K562 (cell line): ENCODE measurements at regions not wholly inside any gene's neighbourhood (a gene's known extent, or its start where the extent isn't known, plus 50 kb on each side); places are given as distances from the start of the nearest gene placed in this dataset.

Source experiments
- ATAC-seq: fragments of 200-7000 bp; cut with Tn5 transposase; 3 replicates; pipeline ENCODE4 v1.9.1; 2020; ENCODE audit warnings: moderate library complexity
- BruUV-seq: library from RNA; stranded (reverse); fragments of 400-500 nt; replicated peaks from 2 replicates; lab custom pipeline; 2021; lab: Mats Ljungman, UMichigan
- CTCF ChIA-PET: fragments of 300-600 bp; formaldehyde crosslinking; extraction: SDS; loops from one replicate; lab custom pipeline; 2021; ENCODE audit warnings: low intra/inter-chr PET ratio; lab: Yijun Ruan, JAX
- POLR2A ChIA-PET: fragments of 300-600, 350-650 bp; sonication (Branson Sonifier 250); formaldehyde crosslinking; extraction: SDS; loops from one replicate; lab custom pipeline; 2021; ENCODE audit warnings: antibody characterized with exemption, inconsistent platforms; lab: Yijun Ruan, JAX
- DNase-seq, 4 experiments: peaks; one replicate each; pipeline versions ENCODE4 v3.0.0 to v3.0.0-alpha.2; 2011 to 2018; ENCODE audit warnings: low spot score in 3 of 4, mixed read lengths in 3 of 4; ENCODE audit errors: extremely low read depth in 1 of 4
- FAIRE-seq: peaks from 2 replicates; lab custom pipeline; 2011; peaks lifted over from hg19 to GRCh38; lab: Jason Lieb, UNC
- H2AFZ ChIP-seq: 2 replicates; pipeline ENCODE4 v1.6.0; 2011; ENCODE audit warnings: low read depth, low read length, control low read depth, inconsistent platforms
- H3K27ac ChIP-seq: fragments of 200-600 bp; 3 replicates; pipeline ENCODE4 v1.8.0; 2011; ENCODE audit warnings: low read depth, mild to moderate bottlenecking, control low read depth, inconsistent platforms, low read length, moderate library complexity, mixed read lengths; ENCODE audit errors: extremely low read depth
- H3K27me3 ChIP-seq, 2 experiments: fragments of 300-600 bp in 1 of 2; 2 replicates in 1 of 2; 3 replicates in 1 of 2; pipeline versions ENCODE4 v1.6.0 to v1.8.0; 2011; ENCODE audit warnings: inconsistent platforms in 2 of 2, low read length in 2 of 2, mild to moderate bottlenecking in 1 of 2, mixed read lengths in 1 of 2, moderate library complexity in 1 of 2; ENCODE audit not compliant: control insufficient read depth in 2 of 2, insufficient read depth in 2 of 2
- H3K36me3 ChIP-seq: fragments of 300-600 bp; 3 replicates; pipeline ENCODE4 v1.8.0; 2011; ENCODE audit warnings: mild to moderate bottlenecking, low read length, inconsistent platforms; ENCODE audit not compliant: control insufficient read depth, insufficient read depth
- H3K4me1 ChIP-seq, 2 experiments: fragments of 200-600 bp in 1 of 2; replicated peaks in 1 of 2; 2 replicates in 1 of 2; 3 replicates in 1 of 2; pipeline versions ENCODE4 v1.5.1 to v1.8.0; 2011; ENCODE audit warnings: inconsistent platforms in 2 of 2, low read length in 2 of 2, mild to moderate bottlenecking in 1 of 2, mixed read lengths in 1 of 2, moderate library complexity in 1 of 2; ENCODE audit not compliant: control insufficient read depth in 2 of 2, insufficient read depth in 2 of 2
- H3K4me2 ChIP-seq: 2 replicates; pipeline ENCODE4 v1.6.1; 2011; ENCODE audit warnings: low read length, control low read depth, inconsistent platforms, mixed read lengths; ENCODE audit not compliant: insufficient read depth
- H3K4me3 ChIP-seq: fragments of 200-600 bp; sonication (generic), shearing (Covaris generic); 2 replicates; pipeline ENCODE4 v1.5.1; 2016; ENCODE audit warnings: control low read depth, inconsistent platforms
- H3K79me2 ChIP-seq: fragments of 200-600 bp; 3 replicates; pipeline ENCODE4 v1.8.0; 2011; ENCODE audit warnings: low read length, inconsistent platforms; ENCODE audit not compliant: control insufficient read depth, insufficient read depth
- H3K9ac ChIP-seq, 2 experiments: 2 replicates each; pipeline versions ENCODE4 v1.6.0 to v1.6.1; 2011; ENCODE audit warnings: low read depth in 2 of 2, low read length in 2 of 2, control low read depth in 1 of 2, inconsistent platforms in 1 of 2, mild to moderate bottlenecking in 1 of 2, mixed read lengths in 1 of 2; ENCODE audit not compliant: insufficient read depth in 1 of 2
- H3K9me1 ChIP-seq: one replicate; pipeline ENCODE4 v1.6.0; 2011; ENCODE audit warnings: inconsistent platforms, mild to moderate bottlenecking, low read length, moderate library complexity; ENCODE audit not compliant: control insufficient read depth, insufficient read depth
- H3K9me3 ChIP-seq: replicated peaks from 2 replicates; pipeline ENCODE4 v1.5.1; 2011; ENCODE audit warnings: low read depth, low read length, inconsistent platforms; ENCODE audit not compliant: control insufficient read depth, insufficient read depth
- H4K20me1 ChIP-seq: replicated peaks from 2 replicates; pipeline ENCODE4 v1.6.1; 2011; ENCODE audit warnings: low read length, inconsistent platforms, mixed read lengths; ENCODE audit not compliant: control insufficient read depth, insufficient read depth
- CBFA2T2 ChIP-seq: fragments of 450-650 bp; conservative IDR thresholded peaks from 2 replicates; pipeline ENCODE4 v1.6.1; 2017; ENCODE audit warnings: mild to moderate bottlenecking
- ELF2 ChIP-seq: fragments of 250-450 bp; sonication (Bioruptor Pico); IDR thresholded peaks from 2 replicates; pipeline ENCODE4 v1.5.0; 2021; ENCODE audit warnings: mild to moderate bottlenecking
- FOXA3 ChIP-seq, 2 experiments: fragments of 450-650 bp in 1 of 2; sonication (generic) in 1 of 2; formaldehyde crosslinking; IDR thresholded peaks in 1 of 2; conservative IDR thresholded peaks in 1 of 2; 2 replicates each; pipeline versions ENCODE4 v1.4.0 to v1.8.0; 2020 to 2022; ENCODE audit warnings: mild to moderate bottlenecking in 2 of 2, missing genetic modification reagents in 1 of 2
- MYC ChIP-seq, 2 experiments: fragments of 250-450 bp in 1 of 2; sonication (Bioruptor Pico) in 1 of 2; IDR thresholded peaks; 2 replicates each; pipeline versions ENCODE4 v1.5.1 to v1.6.1; 2012 to 2021; ENCODE audit warnings: low read depth in 2 of 2, borderline replicate concordance in 1 of 2, improper control_type of control experiment in 1 of 2, low read length in 1 of 2, mild to moderate bottlenecking in 1 of 2, moderate library complexity in 1 of 2
- SMAD4 ChIP-seq: fragments of 250-450 bp; sonication (Bioruptor Pico); conservative IDR thresholded peaks from 2 replicates; pipeline ENCODE4 v1.8.0; 2021; ENCODE audit warnings: inconsistent platforms, mild to moderate bottlenecking, moderate library complexity
- SMC3 ChIP-seq: conservative IDR thresholded peaks from 2 replicates; pipeline ENCODE4 v1.6.1; 2011; ENCODE audit warnings: low read depth, low read length, improper control_type of control experiment; ENCODE audit not compliant: insufficient read depth
- THRA ChIP-seq: fragments of 450-650 bp; IDR thresholded peaks from 2 replicates; pipeline ENCODE4 v1.6.1; 2017; ENCODE audit warnings: mild to moderate bottlenecking, moderate library complexity
- ZNF830 ChIP-seq: fragments of 250-450 bp; sonication (Bioruptor Pico); IDR thresholded peaks from 2 replicates; pipeline ENCODE4 v1.5.0; 2021; ENCODE audit warnings: mild to moderate bottlenecking
- WGBS: fragments of 100-300 bp; shearing (Covaris generic); methylation state at CpG from one replicate; pipeline ENCODE4 v1.1.6; 2016; ENCODE audit warnings: low coverage, mixed read lengths; ENCODE audit not compliant: insufficient coverage; ENCODE audit errors: missing lambda C conversion rate; 5-methylcytosine and 5-hydroxymethylcytosine counted together
- in situ Hi-C: fragments of 300-500 bp; cut with MboI; formaldehyde crosslinking; loops from 4 replicates; pipeline ENCODE4 v1.15.0; 2018; ENCODE audit warnings: inconsistent platforms, mixed read lengths
- intact Hi-C: fragments of 100-400 bp; cut with micrococcal nuclease; formaldehyde crosslinking; loops from 2 replicates; pipeline ENCODE4 v1.14.2; 2022

- H3K4me3 ChIP-seq, result no peak overlapping the region
- no peak overlapping the region for H3K27ac ChIP-seq
- no TSS peak for BruUV-seq
- no peak for FAIRE-seq
- no peak for ATAC-seq
- H2AFZ ChIP-seq, result no peak overlapping the region
- CTCF ChIA-PET, result no interaction called here
- no peaks in the 10 kb centered on the region for H4K20me1 ChIP-seq
- DNase-seq, result no peak
- H3K4me1 ChIP-seq, result no peaks in the 10 kb centered on the region
- H3K27me3 ChIP-seq, result peaks cover 0 to under 1% of the 10 kb centered on the region in 2 experiments; a peak in 1 of 5 replicates
- intact Hi-C loops, result no loop called here
- H3K9me1 ChIP-seq, result no peaks in the 10 kb centered on the region
- H3K9ac ChIP-seq, result no peak overlapping the region
- no peaks in the 10 kb centered on the region for H3K36me3 ChIP-seq
- POLR2A ChIA-PET, result no interaction called here
- TF ChIP-seq FOXA3 (CRISPR knock-in tag; conservative IDR thresholded peaks at IDR 0.05 in 1 of 2, IDR thresholded peaks at IDR 0.05 in 1 of 2) (no peak), CBFA2T2 (no peak), THRA (no peak), SMC3 (no peak), ZNF830 (CRISPR knock-in tag) (no peak), ELF2 (CRISPR knock-in tag) (no peak), MYC (IDR thresholded peaks at IDR 0.05; ENCODE audit: low read depth, low read length) (no peak), MYC (CRISPR knock-in tag; IDR thresholded peaks at IDR 0.05; ENCODE audit: borderline replicate concordance, low read depth) (no peak), SMAD4 (no peak)
- TF ChIP-seq, all 486 proteins: peak for 0
- WGBS, result 7% methylated on average over 1 of the region's 1 CpG
- in situ Hi-C loops, result no loop called here
- Histone ChIP-seq H3K79me2 (no peaks in the 10 kb centered on the region), H3K9me3 (no peaks in the 10 kb centered on the region), H3K4me2 (no peak overlapping the region)
These were observed 64.5 kb downstream of the C9orf152 start for GRCh38 chr9:110143485-110143884.
